Vagina (tissue), 2 donors: ENCODE measurements at regions not wholly inside any gene's neighbourhood (a gene's known extent, or its start where the extent isn't known, plus 50 kb on each side); places are given as distances from the start of the nearest gene placed in this dataset.

Source experiments
- POLR2A ChIP-seq, 2 donors: fragments of 450-650 bp; IDR thresholded peaks; one replicate each; pipeline ENCODE4 v1.6.1; 2017; ENCODE audit warnings: antibody characterized with exemption in 2 of 2, mild to moderate bottlenecking in 2 of 2, moderate library complexity in 2 of 2
- TF ChIP-seq, protein P1 (sequence below), 3 experiments: fragments of 450-650 bp in 2 of 3; fragments of 200-600 bp in 1 of 3; sonication (generic) in 1 of 3; IDR thresholded peaks; one replicate each; pipeline ENCODE4 v1.5.1; 2017 to 2019; ENCODE audit warnings: antibody characterized with exemption in 3 of 3, mild to moderate bottlenecking in 2 of 3, moderate library complexity in 2 of 3

DNA sequence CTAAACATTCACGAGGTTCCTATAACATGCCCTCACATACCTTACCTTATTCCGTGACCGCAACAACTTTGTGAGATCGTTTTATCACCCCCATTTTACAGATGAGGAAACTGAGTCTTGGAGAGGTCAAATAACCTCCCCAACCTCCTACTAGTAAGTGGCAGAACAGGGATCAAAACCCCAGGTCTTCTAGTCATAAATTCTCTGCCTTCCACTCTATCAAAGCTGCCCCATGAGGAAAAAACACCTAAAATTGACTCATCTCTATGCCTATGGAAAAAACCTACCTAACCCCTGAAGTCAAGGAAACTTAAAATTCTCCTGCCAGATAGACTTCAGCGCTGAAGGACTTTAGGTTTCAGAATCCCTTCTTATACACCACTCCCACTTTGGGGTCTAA, 69.5 kb upstream of the ERRFI1 start:
- TF ChIP-seq, protein P1, sequence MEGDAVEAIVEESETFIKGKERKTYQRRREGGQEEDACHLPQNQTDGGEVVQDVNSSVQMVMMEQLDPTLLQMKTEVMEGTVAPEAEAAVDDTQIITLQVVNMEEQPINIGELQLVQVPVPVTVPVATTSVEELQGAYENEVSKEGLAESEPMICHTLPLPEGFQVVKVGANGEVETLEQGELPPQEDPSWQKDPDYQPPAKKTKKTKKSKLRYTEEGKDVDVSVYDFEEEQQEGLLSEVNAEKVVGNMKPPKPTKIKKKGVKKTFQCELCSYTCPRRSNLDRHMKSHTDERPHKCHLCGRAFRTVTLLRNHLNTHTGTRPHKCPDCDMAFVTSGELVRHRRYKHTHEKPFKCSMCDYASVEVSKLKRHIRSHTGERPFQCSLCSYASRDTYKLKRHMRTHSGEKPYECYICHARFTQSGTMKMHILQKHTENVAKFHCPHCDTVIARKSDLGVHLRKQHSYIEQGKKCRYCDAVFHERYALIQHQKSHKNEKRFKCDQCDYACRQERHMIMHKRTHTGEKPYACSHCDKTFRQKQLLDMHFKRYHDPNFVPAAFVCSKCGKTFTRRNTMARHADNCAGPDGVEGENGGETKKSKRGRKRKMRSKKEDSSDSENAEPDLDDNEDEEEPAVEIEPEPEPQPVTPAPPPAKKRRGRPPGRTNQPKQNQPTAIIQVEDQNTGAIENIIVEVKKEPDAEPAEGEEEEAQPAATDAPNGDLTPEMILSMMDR (IDR thresholded peaks at IDR 0.05) = no peak
- no peak for TF ChIP-seq POLR2A (IDR thresholded peaks at IDR 0.05)
